HG03432 (cell line): ENCODE measurements at regions not wholly inside any gene's neighbourhood (a gene's known extent, or its start where the extent isn't known, plus 50 kb on each side); places are given as distances from the start of the nearest gene placed in this dataset.
A peak's percentile ranks its signal among the peaks of the same experiment; 100 is the strongest.

Source experiments
- ATAC-seq: cut with Tn5 transposase; IDR thresholded peaks from one replicate; pipeline ENCODE4 v1.9.1; 2021; ENCODE audit warnings: mild to moderate bottlenecking, moderate library complexity; ENCODE audit not compliant: unreplicated experiment

DNA sequence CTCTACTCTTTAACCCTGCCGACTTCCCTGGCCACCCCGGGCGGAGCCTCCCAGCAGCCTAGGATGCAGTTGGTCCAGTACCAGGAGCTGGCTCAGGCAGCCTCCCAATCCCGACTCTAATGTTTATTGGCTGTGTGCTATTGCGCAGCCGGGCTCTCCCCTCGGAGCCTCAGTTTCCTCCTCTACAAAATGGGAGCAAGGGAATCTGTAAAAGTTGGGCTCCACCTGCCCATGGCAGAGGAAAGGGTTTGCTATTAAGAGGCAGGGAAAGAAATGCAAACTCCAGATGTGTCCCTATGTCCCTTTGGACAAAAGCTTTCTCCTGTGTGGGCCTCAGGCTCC is 140.8 kb upstream of the PJA1 start:
- no peak for ATAC-seq

DNA sequence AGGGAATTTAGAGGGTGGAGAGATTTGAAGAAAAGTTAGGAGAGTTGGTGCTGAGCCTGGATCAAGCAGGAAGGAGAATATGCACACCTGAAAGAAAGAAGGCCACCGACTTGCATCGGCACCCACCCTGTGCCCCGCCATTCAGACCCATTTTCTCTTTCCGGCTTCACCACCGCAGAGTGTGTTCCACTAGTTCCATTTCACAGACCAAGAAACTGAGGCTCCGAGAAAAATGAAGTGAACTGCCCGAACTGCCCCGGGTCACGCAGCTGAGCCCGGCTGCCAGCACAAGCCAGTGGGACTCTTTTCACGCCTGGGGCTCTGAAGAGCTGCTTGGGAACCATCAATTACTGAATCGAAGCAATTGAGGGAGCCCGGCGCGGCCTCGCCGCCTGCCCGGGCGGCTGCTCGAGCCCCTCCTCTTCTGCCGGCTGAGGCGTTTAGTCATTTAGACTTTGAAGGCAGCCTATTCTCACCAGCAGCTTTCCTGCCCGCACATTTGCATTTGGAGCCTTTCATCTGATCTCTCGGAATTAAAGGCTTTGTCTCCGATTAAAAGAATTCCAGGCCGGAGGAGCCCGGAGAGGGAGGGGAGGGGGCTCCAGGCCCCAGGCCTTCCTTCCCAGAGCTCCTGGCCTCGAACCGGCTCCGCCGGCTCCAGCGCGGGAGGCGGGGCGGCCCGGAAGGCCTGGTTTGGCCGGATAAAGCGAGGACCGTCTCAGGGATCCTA is 140.2 kb upstream of the PJA1 start:
- ATAC-seq, result no peak

- no peak for ATAC-seq
These were observed 138.0 kb upstream of the PJA1 start for GRCh38 chrX:69303231-69303630.

DNA sequence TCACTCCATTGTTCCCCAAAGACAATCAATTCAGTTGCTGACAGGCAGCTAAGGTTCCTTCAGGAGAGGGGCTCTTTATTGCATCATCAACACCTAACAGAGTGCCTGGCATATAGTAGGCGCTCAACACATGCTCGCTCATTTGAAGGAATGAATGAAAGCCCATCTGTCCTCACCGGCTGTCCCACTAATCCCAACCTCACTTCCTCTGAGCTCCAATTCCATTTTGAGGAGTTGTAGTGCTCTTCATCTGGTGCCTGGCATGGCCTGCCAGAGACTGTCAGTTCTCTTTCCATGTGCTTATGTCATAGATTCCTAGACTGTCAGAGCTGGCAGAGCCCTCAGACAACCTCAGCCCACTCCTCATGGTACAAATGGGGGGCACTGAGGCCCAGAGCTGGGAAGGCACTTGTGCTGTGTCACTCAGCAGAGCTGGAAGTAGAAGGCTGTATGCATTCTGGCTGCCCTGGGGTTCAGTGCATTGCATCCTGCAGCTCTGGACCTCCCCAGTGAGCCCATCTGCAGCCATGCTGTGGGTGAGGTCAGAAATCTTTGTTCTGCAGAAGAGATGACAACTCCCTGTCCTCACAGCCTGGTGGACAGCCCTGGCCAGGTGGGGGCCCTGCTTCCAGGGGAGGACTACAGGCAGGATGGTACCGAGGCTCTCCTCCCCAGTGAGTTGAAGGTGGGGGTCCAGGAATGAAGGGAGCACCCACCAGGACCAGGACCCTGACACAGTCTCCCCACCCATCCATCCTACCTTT is 134.9 kb upstream of the PJA1 start:
- no peak for ATAC-seq

- ATAC-seq, result no peak
These were observed 134.0 kb upstream of the PJA1 start for GRCh38 chrX:69299285-69299684.

GRCh38 chrX:69298466-69299140 is 133.3 kb upstream of the PJA1 start:
- ATAC-seq, result no peak

DNA sequence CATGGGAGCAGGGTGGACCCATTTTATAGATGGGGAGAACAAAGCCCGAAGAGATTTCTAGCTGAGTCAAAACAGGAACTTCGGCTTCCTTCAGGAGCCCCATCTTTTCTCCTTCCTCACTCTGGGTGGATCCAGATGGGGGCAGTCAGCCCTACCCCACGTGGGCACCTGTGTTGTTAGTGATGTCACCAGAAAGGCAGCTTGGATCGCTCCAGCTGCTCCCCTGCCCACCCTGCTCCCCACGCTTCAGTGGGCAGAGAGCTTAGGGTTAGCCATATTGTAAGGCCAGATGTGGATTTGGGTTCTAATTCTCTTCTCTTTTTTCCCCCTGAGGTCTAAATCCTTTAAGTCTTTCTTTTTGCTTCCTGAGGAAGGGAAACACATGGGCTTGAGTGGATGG is 132.3 kb upstream of the PJA1 start:
- ATAC-seq, result no peak

- no peak for ATAC-seq
These were observed 128.7 kb upstream of the PJA1 start for GRCh38 chrX:69293776-69294601.

- no peak for ATAC-seq
These were observed 125.9 kb upstream of the PJA1 start for GRCh38 chrX:69291116-69291515.

GRCh38 chrX:69290292-69290691 is 125.0 kb upstream of the PJA1 start:
- no peak for ATAC-seq

DNA sequence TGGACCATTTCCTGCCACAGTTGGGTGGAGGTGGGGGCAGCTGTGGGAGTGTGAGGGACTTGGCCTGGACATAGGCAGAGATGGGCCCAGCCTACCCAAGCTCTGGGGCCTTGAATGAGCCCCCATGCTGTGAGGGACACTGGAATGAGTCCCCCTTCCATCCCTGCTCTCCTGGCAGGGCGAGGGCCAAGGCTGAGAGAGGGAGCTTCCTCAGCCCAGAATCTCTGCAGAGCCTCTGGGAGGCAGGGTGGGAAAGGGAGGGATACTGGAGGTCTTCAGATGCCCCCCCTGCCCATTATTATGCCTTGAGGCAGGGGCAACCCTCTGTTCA is 124.5 kb upstream of the PJA1 start:
- ATAC-seq, result no peak

- ATAC-seq, result no peak
These were observed 124.0 kb upstream of the PJA1 start for GRCh38 chrX:69289046-69289792.

GRCh38 chrX:69287095-69287494 is 121.8 kb upstream of the PJA1 start:
- no peak for ATAC-seq

DNA sequence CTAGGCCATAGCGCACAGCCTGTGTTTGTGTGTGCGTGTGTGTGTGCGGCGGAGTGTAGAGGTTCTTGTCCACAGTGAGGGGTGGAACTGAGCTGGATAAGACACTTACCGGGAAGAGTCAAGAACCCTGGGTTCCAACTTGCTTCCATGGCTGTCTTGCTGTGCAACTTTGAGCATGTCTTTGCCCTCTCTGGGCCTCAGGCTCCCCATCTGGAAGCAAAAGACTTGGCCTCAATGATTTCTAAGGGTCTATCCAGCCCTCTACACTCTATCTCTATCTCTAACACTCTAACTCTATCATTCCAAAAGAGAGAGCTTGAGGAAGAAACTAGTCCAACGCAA is 121.3 kb upstream of the PJA1 start:
- ATAC-seq, result no peak

- peak; percentile 82 for ATAC-seq
These were observed 120.8 kb upstream of the PJA1 start for GRCh38 chrX:69285881-69286564.

- ATAC-seq, result no peak
These were observed 120.2 kb upstream of the PJA1 start for GRCh38 chrX:69285401-69285877.

DNA sequence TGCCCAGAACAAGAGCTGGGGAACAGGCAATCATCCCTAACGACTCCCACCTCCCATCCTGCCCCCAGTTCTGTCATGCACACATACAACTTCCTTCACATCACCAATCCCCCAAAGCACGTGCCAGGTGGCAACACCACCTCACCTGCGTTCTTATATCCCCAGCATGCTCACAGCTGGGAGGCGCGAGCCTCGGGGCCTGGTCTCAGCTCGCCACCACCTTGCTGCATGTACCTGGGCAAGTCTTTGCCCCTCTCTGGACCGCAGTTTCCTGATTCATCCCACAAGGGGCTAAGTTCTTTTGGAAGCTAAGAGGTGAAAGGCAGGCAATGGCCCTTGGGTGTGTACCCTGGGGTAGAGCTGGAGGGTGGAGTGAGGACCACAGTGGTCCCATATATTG is 119.2 kb upstream of the PJA1 start:
- no peak for ATAC-seq

GRCh38 chrX:69282893-69283690 is 117.8 kb upstream of the PJA1 start:
- ATAC-seq, result no peak

DNA sequence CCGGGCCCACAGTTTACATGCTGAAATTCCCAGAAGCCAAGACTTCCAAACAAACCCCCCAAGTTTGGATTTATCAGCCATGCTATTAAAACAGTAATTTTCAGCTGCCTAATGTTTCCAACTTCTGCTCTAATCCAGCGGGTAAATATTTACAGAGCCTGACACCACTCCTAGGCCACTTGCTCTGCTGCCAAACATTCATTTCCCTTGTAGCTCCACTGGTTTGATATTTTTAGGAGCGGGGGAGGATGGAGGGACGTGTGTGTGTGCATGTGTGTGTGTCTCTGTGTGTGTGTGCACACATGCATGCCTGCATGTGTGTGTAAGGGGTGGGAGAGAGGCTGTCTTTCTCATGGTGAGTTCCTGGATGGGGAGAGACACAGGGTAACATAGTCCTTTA is 115.7 kb upstream of the PJA1 start:
- no peak for ATAC-seq
